ENCODE measurements at regions not wholly inside any gene's neighbourhood (a gene's known extent, or its start where the extent isn't known, plus 50 kb on each side); places are given as distances from the start of the nearest gene placed in this dataset.

GRCh38 chr2:64300066-64300465, 153.9 kb upstream of the LGALSL start:
- no peak overlapping the region for H3K4me3 ChIP-seq (ENCODE audit: low read depth, low read length)
- no peak for DNase-seq (ENCODE audit: low read depth)
- no peak for TF ChIP-seq CTCF (conservative IDR thresholded peaks at IDR 0.05; ENCODE audit: low read depth, low read length)

DNA sequence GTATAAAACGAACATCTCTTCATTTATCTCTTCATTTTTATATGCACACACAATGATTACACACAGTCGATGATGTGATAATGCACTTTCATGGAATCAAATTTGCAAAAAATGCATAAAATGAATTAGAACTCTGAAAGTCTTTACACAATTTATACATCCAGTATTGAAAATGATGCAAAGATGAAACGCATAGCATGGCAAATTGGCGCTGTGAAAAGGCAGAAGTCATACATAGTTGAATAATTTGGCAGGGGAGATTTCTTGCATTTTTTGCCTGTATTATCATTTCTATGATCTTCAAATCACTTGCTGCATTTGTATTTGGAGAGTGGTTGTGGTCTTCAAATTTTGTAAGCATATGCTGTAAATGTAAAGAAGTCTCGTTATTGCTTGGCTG, 150.7 kb upstream of the LGALSL start:
- no peak for TF ChIP-seq CTCF (conservative IDR thresholded peaks at IDR 0.05; ENCODE audit: low read depth, low read length)
- no peak overlapping the region for H3K4me3 ChIP-seq (ENCODE audit: low read depth, low read length)
- no peak for DNase-seq (ENCODE audit: low read depth)

DNA sequence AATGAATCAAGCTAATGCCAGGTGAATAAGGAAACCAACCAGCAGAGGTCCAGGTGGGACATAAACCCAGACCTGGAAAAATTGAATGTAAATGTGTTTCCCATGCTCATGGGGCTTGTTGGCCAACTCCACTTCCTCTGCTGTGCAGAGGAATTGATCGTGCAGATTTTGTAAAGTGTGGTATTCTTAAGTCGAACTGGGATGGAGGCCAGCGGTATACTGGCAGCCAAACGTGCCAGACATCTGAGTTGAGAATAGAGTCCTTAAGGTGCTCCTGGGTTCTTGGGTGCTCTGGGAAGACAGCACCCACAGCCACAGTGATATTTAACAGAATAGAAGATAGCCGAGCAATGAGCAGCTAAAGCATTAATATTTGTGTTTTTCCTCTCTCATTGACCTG, 146.5 kb upstream of the LGALSL start:
- DNase-seq (ENCODE audit: low read depth): no peak
- no peak overlapping the region for H3K4me3 ChIP-seq (ENCODE audit: low read depth, low read length)
- TF ChIP-seq CTCF (conservative IDR thresholded peaks at IDR 0.05; ENCODE audit: low read depth, low read length): no peak

DNA sequence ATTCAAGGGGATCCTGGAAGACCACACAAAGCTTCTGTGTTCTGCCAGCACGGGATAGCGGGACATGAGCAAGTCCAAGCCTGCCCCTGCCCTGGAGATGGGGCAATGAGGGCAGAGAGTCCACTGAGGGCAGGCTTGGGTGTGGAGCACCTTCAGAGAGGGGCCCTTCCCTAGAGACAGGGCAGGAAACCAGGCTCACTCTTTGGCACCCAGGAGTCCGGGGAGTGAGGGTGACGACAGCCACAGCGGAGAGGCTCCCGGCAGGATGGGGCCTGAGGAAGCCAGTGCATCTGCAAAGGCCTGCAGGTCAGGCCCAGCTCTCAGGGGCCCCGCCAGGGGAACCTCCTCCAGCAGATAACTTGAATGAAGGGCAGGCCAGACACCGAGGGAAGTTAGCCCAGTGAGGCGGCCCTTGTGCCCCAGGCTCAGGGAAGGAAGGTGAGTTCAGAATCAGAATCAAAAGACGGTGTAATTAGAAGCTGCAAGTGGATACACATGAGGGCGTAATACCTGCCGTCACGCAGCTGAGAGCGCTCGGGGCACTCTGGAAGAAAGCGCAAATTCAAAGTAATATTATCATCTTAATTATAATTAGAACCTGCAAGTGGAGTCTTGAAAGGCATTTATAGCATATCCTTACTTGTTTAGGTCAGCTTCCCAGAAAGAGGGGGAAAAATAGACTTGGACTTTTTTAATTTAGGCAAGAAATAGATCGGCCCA, 142.6 kb upstream of the LGALSL start:
- H3K4me3 ChIP-seq (ENCODE audit: low read depth, low read length): no peak overlapping the region
- TF ChIP-seq CTCF (conservative IDR thresholded peaks at IDR 0.05; ENCODE audit: low read depth, low read length): no peak
- no peak for DNase-seq (ENCODE audit: low read depth)

DNA sequence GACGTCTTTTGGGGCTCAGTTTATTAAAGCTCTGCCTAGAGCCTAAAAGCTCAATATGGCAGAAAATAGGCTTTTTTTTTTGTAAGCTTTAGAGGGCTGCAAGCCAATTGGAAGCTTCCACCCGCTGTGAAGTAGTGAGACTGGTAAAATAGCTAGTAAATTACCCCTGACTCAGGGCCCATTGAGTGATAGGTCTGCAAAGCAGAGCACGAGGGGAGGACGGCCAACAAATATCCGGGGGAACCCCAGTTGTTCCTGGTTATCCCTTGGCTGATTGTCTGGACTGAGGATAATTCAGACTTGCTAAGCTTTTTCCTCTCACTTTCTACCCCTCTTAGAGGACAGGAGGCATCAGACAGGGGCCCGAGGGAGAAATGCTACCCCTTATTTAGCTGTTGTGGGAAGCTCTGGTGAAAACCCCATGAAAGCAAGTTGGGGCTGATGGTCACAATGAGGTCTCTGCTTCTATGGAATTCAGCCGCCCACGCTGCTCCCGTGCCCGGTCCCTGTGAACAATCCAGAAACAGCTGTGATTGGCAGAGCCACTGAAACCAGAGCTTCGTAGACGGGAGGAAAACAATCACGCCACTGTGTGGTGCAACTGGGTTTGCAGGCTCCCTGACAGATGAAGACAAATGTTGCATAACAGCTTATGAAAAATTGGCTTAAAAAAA, 141.9 kb upstream of the LGALSL start:
- TF ChIP-seq CTCF (conservative IDR thresholded peaks at IDR 0.05; ENCODE audit: low read depth, low read length): peak; percentile 67
- no peak overlapping the region for H3K4me3 ChIP-seq (ENCODE audit: low read depth, low read length)
- DNase-seq (ENCODE audit: low read depth): peak; percentile 62

- no peak for DNase-seq (ENCODE audit: low read depth)
- no peak overlapping the region for H3K4me3 ChIP-seq (ENCODE audit: low read depth, low read length)
- TF ChIP-seq CTCF (conservative IDR thresholded peaks at IDR 0.05; ENCODE audit: low read depth, low read length): no peak
Observed at GRCh38 chr2:64312622-64313397, 141.2 kb upstream of the LGALSL start.

Data from epithelial cell of proximal tubule (primary cell).